C1 segment of cervical spinal cord (tissue), 14 donors: ENCODE measurements at regions not wholly inside any gene's neighbourhood (a gene's known extent, or its start where the extent isn't known, plus 50 kb on each side); places are given as distances from the start of the nearest gene placed in this dataset.

Source experiments
- DNase-seq, 14 donors: peaks; one replicate each; lab custom pipeline; 2025; lab: John Stamatoyannopoulos, UW

DNA sequence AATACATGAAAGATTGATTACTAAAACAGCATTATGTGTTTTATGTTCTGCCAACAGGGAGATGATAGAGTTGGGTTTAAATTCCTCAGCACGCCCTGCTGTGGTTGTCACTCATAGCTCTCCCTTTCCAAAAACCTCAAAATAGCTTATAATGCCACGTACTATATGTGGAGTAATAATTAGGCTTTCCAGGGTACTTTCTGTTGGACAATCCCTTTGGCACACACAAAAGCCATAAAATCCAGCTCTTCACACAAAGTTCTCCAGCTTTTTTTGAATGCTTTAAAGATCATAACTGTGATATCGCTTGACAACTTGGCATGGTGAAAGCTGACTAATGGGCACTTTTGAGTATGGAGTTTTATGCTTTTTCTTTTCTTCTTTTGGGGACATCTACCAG, 145.3 kb upstream of the DCN start:
- no peak for DNase-seq

DNA sequence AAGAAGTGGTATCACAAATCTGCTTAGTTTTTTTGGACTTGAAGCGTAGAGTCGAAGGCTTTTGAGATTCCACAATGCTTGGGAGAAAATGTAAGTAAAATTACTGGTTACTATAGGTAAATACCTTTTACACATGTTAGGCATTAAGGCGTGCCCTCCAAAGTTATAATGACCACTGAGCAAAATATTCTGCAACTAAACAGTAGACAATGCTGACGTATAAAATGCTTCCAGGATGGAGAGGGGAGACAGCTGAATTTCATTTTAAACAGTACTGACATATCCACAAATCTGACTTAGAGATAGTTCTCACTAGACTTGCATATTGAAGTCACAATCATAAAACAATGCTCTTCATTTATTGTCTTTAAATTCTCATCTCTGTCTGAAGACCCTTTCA, 144.5 kb upstream of the DCN start:
- no peak for DNase-seq

DNA sequence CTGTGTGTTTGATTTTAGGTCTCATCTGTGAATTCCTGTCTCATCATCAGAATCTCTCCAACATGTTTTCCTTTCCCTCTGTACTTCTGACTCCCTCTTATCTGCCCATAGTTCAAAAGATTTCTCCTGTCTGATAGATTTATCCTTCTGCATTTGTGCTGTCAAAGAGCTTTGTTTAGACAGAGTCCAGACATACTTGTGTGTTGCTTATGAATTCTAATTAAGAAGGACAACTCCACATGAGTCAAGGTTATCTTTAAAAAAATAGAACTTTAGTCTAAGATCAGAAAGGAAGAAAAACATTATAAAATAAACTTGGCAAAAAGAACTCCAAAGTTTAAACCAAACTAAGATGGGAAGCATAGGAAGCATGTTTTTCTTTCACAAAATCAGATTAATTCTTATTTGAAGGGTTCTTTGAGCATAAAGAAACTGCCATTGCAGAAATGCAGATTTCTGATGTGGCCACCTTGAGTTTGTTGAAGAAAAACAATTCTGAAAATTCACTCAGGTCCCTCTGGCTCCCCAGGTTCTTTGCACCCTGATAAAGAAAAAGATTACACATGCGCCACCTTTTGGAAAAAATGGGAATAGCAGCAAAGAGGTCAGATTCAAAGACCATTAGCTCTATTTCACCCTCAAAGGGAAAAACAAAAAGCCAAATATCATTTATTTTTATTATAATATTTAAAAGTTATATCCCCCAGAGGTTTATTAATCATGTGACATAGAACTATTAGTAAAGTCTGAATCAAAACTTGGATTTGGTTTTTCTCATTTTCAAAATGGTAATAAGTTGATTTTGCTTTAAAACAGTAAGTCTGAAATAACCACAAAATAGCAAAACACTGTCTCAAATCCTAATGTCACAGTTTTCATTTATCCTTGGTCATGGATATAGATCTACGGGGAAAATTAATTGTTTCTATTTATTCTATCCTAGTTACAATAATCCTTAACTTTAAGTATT, 143.7 kb upstream of the DCN start:
- DNase-seq: peak in 3 of 14 donors; percentile 0 to 33 (median 21)

- no peak for DNase-seq
These were observed 138.4 kb upstream of the DCN start for GRCh38 chr12:91320999-91321398.

GRCh38 chr12:91319071-91319760, 136.6 kb upstream of the DCN start:
- DNase-seq: no peak

DNA sequence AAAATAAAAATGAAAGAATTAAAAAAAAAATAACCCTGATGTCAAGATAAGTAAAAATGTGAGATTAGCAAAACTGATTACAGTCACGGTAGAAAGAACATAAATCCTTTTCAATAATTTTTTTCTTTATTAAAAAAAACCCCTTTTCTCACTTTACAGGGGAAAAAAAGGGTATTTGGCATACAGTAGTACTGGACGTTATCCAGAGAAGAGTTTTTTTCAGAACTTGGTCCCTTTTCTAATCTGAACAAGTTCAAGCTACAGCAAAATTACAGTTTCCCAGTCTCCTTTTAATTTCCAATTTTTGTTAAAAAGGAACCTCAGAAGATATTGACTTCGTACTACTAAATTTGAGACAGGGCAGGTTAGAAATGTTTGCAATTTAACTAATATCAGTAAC, 134.7 kb upstream of the DCN start:
- no peak for DNase-seq

GRCh38 chr12:91316907-91317269, 134.3 kb upstream of the DCN start:
- DNase-seq: no peak

DNA sequence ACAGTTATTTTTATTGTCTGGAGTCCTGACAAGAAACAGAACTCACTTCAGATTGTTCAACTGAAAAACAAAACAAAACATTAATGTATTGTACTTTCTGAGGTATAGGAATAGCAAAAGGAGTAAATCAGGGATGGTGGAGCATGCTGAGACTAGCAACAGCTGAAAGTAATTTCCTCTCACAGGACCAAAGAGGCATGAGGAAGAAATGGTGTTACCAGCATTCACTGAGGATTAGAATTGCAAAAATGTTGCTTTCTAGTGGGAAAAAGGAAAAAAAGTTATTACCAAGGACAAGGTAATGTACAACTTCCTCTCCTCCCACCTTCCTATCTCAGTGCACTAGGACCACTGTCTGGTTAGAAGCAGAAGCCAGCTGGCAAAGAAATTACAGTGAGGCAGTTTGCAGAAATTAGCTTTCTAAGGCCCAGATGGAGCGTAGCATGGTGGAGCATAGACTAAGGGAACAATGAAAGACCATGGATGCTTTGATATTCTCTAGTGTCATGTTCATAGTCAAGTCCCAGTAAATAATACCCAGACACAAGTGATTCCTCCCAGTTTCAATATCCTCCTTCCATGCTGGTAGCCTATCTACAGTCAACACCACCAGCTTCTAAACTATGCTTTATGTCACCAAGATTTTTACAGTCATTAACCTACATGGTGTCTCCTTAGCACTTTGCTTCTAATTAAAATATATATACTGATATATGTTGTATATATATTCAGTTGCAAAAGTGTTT, 133.7 kb upstream of the DCN start:
- DNase-seq: no peak

- no peak for DNase-seq
These were observed 128.5 kb upstream of the DCN start for GRCh38 chr12:91311081-91311480.

- no peak for DNase-seq
These were observed 126.8 kb upstream of the DCN start for GRCh38 chr12:91309450-91309849.

GRCh38 chr12:91307957-91308670, 125.5 kb upstream of the DCN start:
- DNase-seq: no peak

GRCh38 chr12:91290354-91290753, 107.7 kb upstream of the DCN start:
- DNase-seq: no peak

- DNase-seq: no peak
These were observed 107.3 kb upstream of the DCN start for GRCh38 chr12:91289906-91290305.

GRCh38 chr12:91289072-91289471, 106.5 kb upstream of the DCN start:
- DNase-seq: no peak

DNA sequence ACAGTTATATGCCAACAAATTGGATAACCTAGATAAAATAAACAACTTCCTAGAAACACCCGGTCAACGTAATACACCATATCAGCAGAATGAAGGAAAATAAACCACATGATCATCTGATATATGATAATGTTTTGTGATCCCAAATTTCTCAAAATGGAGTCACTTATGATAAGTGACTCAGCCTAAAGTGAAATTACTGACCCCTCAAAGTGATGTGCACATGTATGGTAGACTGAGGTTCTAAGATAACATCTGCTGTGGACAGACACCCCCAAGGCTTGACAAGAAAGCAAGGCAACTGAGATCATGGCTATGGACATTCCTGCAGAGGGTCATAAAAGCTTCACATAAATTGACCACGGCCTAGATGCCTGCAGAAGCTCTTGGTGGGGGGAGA, 105.1 kb upstream of the DCN start:
- no peak for DNase-seq

GRCh38 chr12:91278126-91278525, 95.5 kb upstream of the DCN start:
- DNase-seq: no peak

- no peak for DNase-seq
These were observed 93.9 kb upstream of the DCN start for GRCh38 chr12:91276509-91276908.

DNA sequence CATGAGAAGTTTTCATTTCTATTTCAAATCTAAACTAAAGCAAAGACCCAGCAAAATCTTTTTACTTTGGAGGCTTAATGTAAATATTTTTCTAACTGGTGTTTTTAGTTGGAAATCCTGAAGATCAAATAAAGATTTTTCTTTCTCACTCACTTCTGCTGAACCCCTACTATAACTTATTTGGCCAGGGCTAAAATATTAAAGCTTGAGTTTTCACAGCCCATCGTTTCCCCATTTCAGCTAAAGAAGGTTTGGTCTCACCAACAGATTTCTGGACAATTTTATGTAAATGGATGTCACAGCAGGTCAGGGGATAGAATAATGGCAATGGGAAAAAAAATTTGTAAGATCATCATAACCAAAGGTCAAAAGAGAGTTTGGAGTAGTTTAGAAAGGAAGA, 92.7 kb upstream of the DCN start:
- no peak for DNase-seq

- DNase-seq: peak in 1 of 14 donors; percentile 58
These were observed 92.3 kb upstream of the DCN start for GRCh38 chr12:91274916-91275315.

DNA sequence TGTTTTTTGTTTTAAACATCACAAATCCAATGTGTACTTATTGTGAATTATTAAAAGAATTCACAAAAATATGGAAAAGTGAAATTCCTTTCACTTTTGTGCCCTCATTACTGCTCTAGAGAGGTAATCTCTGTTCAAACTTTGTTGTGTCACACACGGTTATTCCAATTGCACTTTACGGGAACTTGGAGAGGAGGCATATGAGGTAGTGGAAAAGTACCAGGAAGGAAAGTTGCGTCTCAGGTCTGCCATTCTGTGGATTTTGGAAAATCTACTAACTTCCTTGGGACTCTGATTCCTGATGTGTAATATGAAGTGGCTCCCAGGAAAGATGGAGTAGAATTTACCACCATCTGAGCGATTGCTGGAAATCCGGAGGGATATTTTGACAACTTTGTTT, 90.9 kb upstream of the DCN start:
- DNase-seq: no peak

- DNase-seq: no peak
These were observed 89.9 kb upstream of the DCN start for GRCh38 chr12:91272461-91273063.
